ENCODE measurements at regions not wholly inside any gene's neighbourhood (a gene's known extent, or its start where the extent isn't known, plus 50 kb on each side); places are given as distances from the start of the nearest gene placed in this dataset.
"Not testable (repeated sequence)": the region's sequence is repeated elsewhere in the genome, so short reads cannot be mapped to it uniquely, and the experiment has no call there.

- in situ Hi-C loops (cut with MboI; ENCODE audit: low pct_unique_long_range_greater_than_20kb, low sequenced_read_pairs), result no loop called here
- DNase-seq, result no peak
These were observed 1223.5 kb upstream of the CELF4 start for GRCh38 chr18:38789141-38789540.

- in situ Hi-C loops (cut with MboI; ENCODE audit: low pct_unique_long_range_greater_than_20kb, low sequenced_read_pairs), result no loop called here
These were observed 1221.3 kb upstream of the CELF4 start for GRCh38 chr18:38786906-38787305.

DNA sequence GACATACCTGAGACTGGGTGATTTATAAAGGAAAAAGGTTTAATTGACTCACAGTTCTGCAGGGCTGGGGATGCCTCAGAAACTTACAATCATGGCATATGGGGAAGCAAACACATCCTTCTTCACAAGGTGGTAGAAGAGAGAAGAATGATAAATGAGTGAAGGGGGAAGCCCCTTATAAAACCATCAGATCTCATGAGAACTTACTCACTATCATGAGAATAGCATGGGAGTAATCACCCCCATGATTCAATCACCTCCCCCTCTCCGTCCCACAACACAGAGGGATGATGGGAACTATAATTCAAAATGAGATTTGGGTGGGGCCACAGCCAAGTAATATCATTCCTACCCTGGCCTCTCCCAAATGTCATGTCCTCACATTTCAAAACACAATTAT lies 1206.0 kb upstream of the CELF4 start:
- DNase-seq; in situ Hi-C loops (cut with MboI; ENCODE audit: low pct_unique_long_range_greater_than_20kb, low sequenced_read_pairs): not testable (repeated sequence)

More at GRCh38 chr18:38786906-38787305, 1221.3 kb upstream of the CELF4 start:
- DNase-seq, result no peak

DNA sequence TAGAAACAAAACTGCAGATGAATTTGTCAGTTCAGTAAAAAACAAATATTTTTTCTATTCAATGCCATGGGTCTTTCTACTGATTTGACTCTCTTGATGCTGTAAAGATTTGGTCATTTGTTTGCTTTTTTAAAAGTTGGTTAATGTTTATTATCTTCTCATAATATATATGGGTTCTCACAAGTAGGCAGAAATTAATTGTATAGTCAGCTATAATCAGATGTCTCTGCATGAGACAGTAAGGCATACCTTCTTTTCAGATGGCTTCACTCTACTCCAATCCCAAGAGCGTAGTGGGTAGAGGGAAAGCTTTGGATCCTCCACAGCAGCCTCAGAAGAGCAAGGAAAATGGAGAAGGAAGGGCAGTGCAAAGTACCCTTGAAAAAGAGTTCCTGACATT lies 1202.9 kb upstream of the CELF4 start:
- no peak for DNase-seq
- in situ Hi-C loops (cut with MboI; ENCODE audit: low pct_unique_long_range_greater_than_20kb, low sequenced_read_pairs), result no loop called here

DNA sequence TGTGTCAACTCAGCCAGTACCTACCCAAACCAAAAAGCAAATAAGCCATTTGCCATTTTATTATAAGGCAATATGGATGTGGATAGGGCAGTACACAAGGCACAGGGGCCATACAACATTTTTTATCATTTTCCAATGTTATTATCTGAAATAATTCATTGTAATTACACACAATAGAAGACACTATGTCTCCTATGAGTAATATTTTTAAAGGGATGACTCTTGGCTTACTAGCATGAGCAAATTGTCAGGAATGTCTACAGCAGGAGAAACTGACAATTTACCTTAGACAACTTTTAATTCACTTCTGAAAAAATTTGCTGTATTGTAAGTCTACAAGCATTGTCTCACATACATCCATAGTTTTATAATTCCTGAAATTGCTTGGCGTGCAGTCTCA lies 1193.9 kb upstream of the CELF4 start:
- in situ Hi-C loops (cut with MboI; ENCODE audit: low pct_unique_long_range_greater_than_20kb, low sequenced_read_pairs), result no loop called here

GRCh38 chr18:38756436-38756835 lies 1190.8 kb upstream of the CELF4 start:
- in situ Hi-C loops (cut with MboI; ENCODE audit: low pct_unique_long_range_greater_than_20kb, low sequenced_read_pairs), result no loop called here
- no peak for DNase-seq

More for the DNA sequence above, 1193.9 kb upstream of the CELF4 start:
- no peak for DNase-seq

DNA sequence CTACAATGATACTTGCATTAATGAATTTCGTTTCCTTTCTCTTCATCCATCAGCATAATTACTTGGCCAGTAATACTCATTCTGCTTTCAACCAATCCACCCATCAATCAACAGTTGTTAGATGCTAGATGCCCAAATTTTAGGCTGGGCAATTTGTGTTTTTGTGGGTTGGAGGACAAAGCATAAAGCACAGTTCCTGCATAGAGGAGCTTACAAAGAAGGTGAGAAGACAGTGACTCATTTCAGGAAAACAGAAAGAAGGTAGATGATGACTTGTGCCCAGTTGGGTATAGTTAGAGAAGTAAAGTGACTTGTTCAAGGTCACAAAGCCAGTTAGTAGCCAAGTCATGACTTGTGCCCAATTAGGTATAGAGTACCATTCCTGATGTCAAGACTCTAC lies 1186.8 kb upstream of the CELF4 start:
- in situ Hi-C loops (cut with MboI; ENCODE audit: low pct_unique_long_range_greater_than_20kb, low sequenced_read_pairs), result no loop called here

DNA sequence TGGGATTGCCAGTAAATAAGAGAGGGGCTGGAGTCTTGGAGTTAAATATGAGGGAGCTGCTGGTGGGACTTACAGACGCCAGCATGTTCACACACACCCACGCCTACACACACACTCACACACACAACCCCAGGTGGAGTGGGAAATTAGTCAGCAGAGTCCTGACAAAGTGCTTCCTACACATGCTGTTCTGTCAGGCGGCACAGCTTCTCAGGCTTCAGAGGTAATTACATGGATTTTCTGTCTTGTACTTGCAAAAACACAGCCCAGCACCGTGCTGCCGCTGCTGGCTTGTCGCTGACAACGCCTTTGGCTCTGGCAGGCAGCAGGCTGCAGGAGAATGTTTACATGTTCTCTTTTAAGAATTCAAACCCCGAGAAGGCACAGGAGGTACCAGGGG lies 1186.3 kb upstream of the CELF4 start:
- in situ Hi-C loops (cut with MboI; ENCODE audit: low pct_unique_long_range_greater_than_20kb, low sequenced_read_pairs), result no loop called here
- DNase-seq, result no peak

More for the DNA sequence above, 1186.8 kb upstream of the CELF4 start:
- DNase-seq, result no peak

- DNase-seq, result no peak
- in situ Hi-C loops (cut with MboI; ENCODE audit: low pct_unique_long_range_greater_than_20kb, low sequenced_read_pairs), result no loop called here
These were observed 1185.6 kb upstream of the CELF4 start for GRCh38 chr18:38751211-38751610.

DNA sequence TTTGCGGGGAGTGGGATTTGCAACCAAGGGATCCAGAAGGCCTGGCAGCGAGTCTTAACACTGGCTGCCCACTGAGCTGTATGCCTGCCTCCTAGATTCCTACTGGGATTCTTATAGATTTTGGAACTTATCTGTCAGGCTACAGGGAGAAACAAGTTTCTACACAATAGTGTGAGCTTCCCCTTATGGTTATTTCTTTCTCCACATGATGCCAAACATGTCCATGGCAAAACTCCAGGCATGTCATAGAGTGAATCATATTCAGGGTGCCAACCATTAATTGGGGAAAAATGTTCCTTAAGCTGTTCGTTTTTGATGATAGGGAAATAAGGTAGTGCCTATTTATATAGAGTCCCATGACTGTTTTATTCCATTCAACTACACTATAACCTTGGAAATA lies 1185.2 kb upstream of the CELF4 start:
- in situ Hi-C loops (cut with MboI; ENCODE audit: low pct_unique_long_range_greater_than_20kb, low sequenced_read_pairs), result no loop called here

GRCh38 chr18:38747153-38747552 lies 1181.6 kb upstream of the CELF4 start:
- DNase-seq, result no peak
- in situ Hi-C loops (cut with MboI; ENCODE audit: low pct_unique_long_range_greater_than_20kb, low sequenced_read_pairs), result no loop called here

More for the DNA sequence above, 1185.2 kb upstream of the CELF4 start:
- no peak for DNase-seq

DNA sequence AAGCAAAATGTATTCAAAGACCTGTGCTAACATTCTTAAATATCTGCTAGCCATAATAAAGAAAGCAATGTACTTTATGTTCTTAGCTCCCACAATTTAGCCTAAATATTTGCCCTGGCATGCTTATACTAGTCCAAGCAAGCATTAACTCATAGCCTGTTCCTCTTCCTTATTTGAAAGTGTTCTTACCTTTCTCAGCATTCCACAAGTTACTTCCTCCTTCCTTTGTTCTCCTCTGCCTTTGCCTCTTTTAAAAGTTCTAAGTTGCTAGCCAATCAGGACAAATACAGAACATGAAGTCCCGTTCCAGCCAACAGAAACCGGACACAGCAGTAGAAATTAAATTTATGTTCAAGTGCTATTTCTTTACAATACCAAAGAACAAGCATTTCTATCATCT lies 1154.6 kb upstream of the CELF4 start:
- in situ Hi-C loops (cut with MboI; ENCODE audit: low pct_unique_long_range_greater_than_20kb, low sequenced_read_pairs); DNase-seq: not testable (repeated sequence)

DNA sequence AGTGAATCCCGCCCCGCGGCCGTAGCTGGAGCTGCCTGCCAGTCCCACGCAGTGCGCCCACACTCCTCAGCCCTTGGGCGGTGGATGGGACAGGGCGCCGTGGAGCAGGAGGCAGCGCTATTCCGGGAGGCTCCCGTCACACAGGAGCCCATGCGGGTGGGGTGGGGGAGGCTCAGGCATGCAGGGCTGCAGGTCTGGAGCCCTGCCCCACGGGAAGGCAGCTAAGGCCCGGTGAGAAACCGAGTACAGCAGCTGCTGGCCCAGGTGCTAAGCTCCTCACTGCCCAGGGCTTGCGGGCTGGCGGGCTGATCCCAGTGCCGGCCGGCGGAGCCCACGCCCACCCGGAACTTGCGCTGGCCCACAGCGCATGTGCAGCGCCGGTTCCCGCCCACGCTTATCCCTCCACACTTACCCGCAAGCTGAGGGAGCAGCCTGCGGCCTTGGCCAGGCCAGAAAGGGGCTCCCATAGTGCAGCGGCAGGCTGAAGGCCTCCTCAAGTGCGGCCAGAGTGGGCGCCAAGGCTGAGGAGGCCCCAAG lies 1152.8 kb upstream of the CELF4 start:
- in situ Hi-C loops (cut with MboI; ENCODE audit: low pct_unique_long_range_greater_than_20kb, low sequenced_read_pairs), result no loop called here
- no peak for DNase-seq

DNA sequence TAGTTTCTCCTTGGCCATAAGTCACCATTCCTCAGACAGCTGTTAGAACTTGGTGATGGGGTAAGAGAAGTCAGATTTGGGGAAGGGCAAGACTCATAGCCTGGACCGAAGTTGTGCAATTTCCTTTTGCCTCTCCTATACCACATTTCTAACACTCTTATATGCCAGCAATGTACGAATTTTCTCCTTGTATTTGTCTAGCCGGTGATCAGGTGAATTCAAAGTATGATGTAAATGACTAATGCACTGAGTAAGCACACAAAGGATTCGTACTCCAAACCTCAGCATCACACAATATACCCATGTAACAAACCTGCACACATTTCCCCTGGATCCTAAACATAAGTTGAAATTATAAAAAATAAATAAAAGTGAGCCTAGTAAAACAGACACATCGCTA lies 1143.5 kb upstream of the CELF4 start:
- in situ Hi-C loops (cut with MboI; ENCODE audit: low pct_unique_long_range_greater_than_20kb, low sequenced_read_pairs), result no loop called here
- DNase-seq, result no peak

DNA sequence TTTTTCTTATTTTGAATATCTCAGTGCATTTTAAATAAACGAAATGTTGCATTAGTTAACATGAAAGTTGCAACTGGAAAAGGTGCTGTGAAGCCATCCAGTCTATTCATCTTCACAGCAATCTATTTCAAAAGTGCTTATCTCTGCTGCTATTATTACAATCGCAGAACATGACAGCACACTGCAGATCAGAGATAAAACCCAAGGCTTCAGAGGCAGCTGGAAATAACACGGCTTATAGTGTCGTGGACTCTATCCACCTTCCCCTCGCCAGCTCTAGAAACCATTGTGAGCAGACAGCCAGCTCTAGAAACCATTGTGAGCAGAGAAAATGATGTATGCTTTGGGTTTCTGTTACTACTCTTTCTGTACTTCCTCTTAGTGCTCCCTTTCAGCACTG lies 1140.8 kb upstream of the CELF4 start:
- no peak for DNase-seq
- in situ Hi-C loops (cut with MboI; ENCODE audit: low pct_unique_long_range_greater_than_20kb, low sequenced_read_pairs), result no loop called here

DNA sequence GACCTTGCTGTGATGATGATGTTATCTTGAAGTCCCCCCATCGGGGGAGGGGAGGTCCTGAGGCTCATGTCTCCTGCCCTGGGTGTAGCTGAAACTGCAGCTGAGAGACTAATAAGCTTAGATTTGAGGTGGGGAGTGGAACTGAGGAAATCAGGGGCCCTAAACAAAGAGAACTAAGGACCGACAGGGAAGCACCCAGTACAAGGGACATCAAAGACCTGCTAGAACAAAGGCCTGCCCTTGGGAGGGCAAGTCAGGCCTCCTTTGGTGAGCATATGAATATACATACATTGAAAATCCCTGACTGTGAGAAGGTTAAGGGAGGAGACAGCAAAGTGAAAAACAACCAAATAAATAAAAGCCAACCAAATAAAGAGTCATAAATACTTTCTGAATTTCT lies 1132.5 kb upstream of the CELF4 start:
- no peak for DNase-seq
- in situ Hi-C loops (cut with MboI; ENCODE audit: low pct_unique_long_range_greater_than_20kb, low sequenced_read_pairs), result no loop called here

DNA sequence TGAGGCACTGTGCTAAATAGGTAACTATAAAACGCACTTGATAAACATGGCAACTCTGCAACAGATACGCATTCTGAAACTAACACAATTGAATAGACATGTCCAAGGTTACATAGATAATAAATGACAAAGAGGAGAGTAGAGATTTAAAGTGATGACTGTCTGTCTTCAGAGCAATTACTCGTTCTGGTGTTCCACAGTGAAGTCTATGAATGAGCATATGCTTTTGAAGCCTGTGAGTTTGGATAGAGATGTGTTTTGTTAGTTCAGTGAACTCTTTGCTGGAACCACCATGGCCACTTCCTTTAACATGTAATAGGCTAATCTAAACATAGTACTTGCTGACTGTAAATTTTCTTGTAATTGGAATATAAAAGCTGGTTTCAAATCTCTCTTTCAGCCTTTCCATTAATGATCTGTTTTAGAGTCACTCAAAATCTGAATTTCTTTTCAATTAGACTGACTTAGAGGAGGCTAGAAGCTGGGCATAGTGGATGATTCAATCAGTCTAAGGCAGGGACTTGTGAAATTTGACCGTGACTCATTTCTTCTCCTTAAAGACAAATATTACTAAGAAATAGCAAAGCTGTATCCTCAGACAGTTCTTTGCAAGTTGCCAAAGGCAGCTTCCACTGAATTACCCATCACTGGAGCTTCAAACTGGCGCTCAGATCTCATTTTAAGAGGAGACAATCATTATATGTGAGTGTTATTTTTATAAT lies 1130.1 kb upstream of the CELF4 start:
- no peak for DNase-seq
- in situ Hi-C loops (cut with MboI; ENCODE audit: low pct_unique_long_range_greater_than_20kb, low sequenced_read_pairs), result no loop called here

GRCh38 chr18:38693104-38693503 lies 1127.5 kb upstream of the CELF4 start:
- DNase-seq, result peak; percentile 34
- in situ Hi-C loops (cut with MboI; ENCODE audit: low pct_unique_long_range_greater_than_20kb, low sequenced_read_pairs), result no loop called here

GRCh38 chr18:38690626-38691025 lies 1125.0 kb upstream of the CELF4 start:
- in situ Hi-C loops (cut with MboI; ENCODE audit: low pct_unique_long_range_greater_than_20kb, low sequenced_read_pairs), result no loop called here
- DNase-seq, result peak; percentile 27

DNA sequence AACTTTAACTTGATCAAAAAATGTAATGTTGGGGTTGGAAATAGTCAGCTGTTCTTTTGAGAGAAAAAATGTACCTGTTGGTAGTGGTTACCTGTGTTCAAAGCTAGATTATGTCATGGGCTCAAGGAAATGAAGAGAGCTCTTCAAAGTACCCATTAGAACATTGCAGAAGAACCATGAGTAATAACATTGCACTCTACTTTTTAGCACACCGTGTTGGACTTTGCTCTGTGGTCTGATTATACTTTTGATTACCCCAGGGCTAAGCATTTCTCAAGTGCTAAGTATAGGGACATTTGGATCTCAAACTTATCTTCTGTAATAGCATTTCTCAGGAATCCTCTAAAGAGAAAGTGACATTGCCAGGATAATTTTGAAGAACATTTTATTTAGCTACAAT lies 1122.8 kb upstream of the CELF4 start:
- DNase-seq, result no peak
- in situ Hi-C loops (cut with MboI; ENCODE audit: low pct_unique_long_range_greater_than_20kb, low sequenced_read_pairs), result no loop called here

DNA sequence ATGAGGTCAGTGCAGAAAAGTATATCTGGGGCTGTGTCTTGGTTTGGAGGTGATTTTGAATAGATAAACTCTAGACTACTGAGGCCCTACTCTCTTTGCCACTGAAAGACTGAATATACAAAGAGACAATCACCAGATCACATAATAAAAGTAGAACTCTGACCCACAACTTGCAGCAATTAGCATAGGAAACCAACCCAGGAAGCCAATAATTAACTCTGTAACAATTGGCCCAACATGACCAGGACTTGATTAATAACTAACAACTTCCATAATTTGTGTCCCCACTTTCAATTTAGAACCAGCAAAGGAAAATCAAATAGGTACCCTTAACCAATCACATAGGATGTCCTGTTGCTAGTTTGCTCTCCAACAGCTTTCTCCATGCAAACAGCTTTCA lies 1104.9 kb upstream of the CELF4 start:
- in situ Hi-C loops (cut with MboI; ENCODE audit: low pct_unique_long_range_greater_than_20kb, low sequenced_read_pairs), result no loop called here
- no peak for DNase-seq
